PC-9 (cell line): ENCODE measurements at regions not wholly inside any gene's neighbourhood (a gene's known extent, or its start where the extent isn't known, plus 50 kb on each side); places are given as distances from the start of the nearest gene placed in this dataset.

Experiments
- BruUV-seq: library from RNA; stranded (reverse); fragments of 400-500 nt; replicated peaks from 2 replicates; lab custom pipeline; 2021; lab: Mats Ljungman, UMichigan
- CTCF ChIA-PET: fragments of 300-600 bp; sonication (Branson Sonifier 250); formaldehyde crosslinking; loops from one replicate; lab custom pipeline; 2022; ENCODE audit warnings: antibody characterized with exemption; lab: Charles Lee
- POLR2A ChIA-PET: fragments of 300-600 bp; sonication (Branson Sonifier 250); formaldehyde crosslinking; loops from one replicate; lab custom pipeline; 2022; ENCODE audit warnings: antibody characterized with exemption; ENCODE audit not compliant: unreplicated experiment; lab: Charles Lee
- DNase-seq, 2 experiments: peaks; one replicate each; pipeline versions ENCODE4 v3.0.0 to v3.0.0-alpha.2; 2015 to 2022; ENCODE audit warnings: mixed read lengths in 1 of 2
- H2AFZ ChIP-seq: fragments of 200-600 bp; sonication (generic); 2 replicates; pipeline ENCODE4 v1.8.1; 2017; ENCODE audit warnings: antibody characterized with exemption
- H3F3A ChIP-seq: fragments of 200-600 bp; sonication (generic); 2 replicates; pipeline ENCODE4 v1.8.1; 2017; ENCODE audit warnings: antibody characterized with exemption, mild to moderate bottlenecking, low read depth; ENCODE audit not compliant: insufficient read depth
- H3K27ac ChIP-seq: fragments of 200-600 bp; sonication (generic); 2 replicates; pipeline ENCODE4 v1.6.1; 2016; ENCODE audit warnings: mixed run types
- H3K27me3 ChIP-seq: fragments of 200-600 bp; sonication (generic); 2 replicates; pipeline ENCODE4 v1.6.1; 2016; ENCODE audit warnings: low read depth, mixed run types; ENCODE audit not compliant: insufficient read depth
- H3K36me3 ChIP-seq: fragments of 200-600 bp; sonication (generic); 2 replicates; pipeline ENCODE4 v1.6.1; 2016; ENCODE audit warnings: low read depth, mixed run types
- H3K4me1 ChIP-seq: fragments of 200-600 bp; sonication (generic); replicated peaks from 2 replicates; pipeline ENCODE4 v1.6.1; 2016; ENCODE audit warnings: mixed run types; ENCODE audit not compliant: insufficient read depth
- H3K4me2 ChIP-seq: fragments of 200-600 bp; sonication (generic); 2 replicates; pipeline ENCODE4 v1.6.1; 2017; ENCODE audit warnings: mixed run types
- H3K4me3 ChIP-seq: fragments of 200-600 bp; sonication (generic); 2 replicates; pipeline ENCODE4 v1.6.1; 2016; ENCODE audit warnings: mixed run types
- H3K79me2 ChIP-seq: fragments of 200-600 bp; sonication (generic); 2 replicates; pipeline ENCODE4 v1.6.1; 2017; ENCODE audit warnings: low read depth, mixed run types
- H3K9me2 ChIP-seq: fragments of 200-600 bp; sonication (generic); 2 replicates; pipeline ENCODE4 v1.8.1; 2017; ENCODE audit warnings: mild to moderate bottlenecking; ENCODE audit not compliant: insufficient read depth
- H3K9me3 ChIP-seq: fragments of 200-600 bp; sonication (generic); 2 replicates; pipeline ENCODE4 v1.8.1; 2016; ENCODE audit warnings: low read depth; ENCODE audit not compliant: insufficient read depth
- H4K20me1 ChIP-seq: fragments of 200-600 bp; sonication (generic); 2 replicates; pipeline ENCODE4 v1.8.1; 2017; ENCODE audit not compliant: insufficient read depth
- EZH2 ChIP-seq: fragments of 200-600 bp; sonication (generic); IDR thresholded peaks from 2 replicates; pipeline ENCODE4 v1.8.0; 2017; ENCODE audit warnings: antibody characterized with exemption, low read depth
- intact Hi-C: fragments of 100-400 bp; cut with micrococcal nuclease; formaldehyde crosslinking; loops from one replicate; pipeline ENCODE4 v1.10.0; 2022; ENCODE audit not compliant: unreplicated experiment
- TF ChIP-seq, protein P1 (sequence below): fragments of 200-600 bp; sonication (generic); conservative IDR thresholded peaks from 2 replicates; pipeline ENCODE4 v1.6.1; 2017; ENCODE audit warnings: mixed run types, antibody characterized with exemption, mild to moderate bottlenecking, moderate library complexity

GRCh38 chr10:31679936-31680335, 248.7 kb downstream of the ARHGAP12 start:
- no peak for DNase-seq
- Histone ChIP-seq H3K9me2 (no peaks in the 10 kb centered on the region), H4K20me1 (no peaks in the 10 kb centered on the region), H3K79me2 (no peaks in the 10 kb centered on the region), H3K27ac (no peak overlapping the region), H2AFZ (no peak overlapping the region), H3K9me3 (0 out of 2 replicates have a peak, but pooled peaks cover 4% of the 10 kb centered on the region), H3F3A (no peaks in the 10 kb centered on the region), H3K27me3 (no peaks in the 10 kb centered on the region), H3K4me1 (no peaks in the 10 kb centered on the region), H3K4me2 (no peak overlapping the region), H3K36me3 (no peaks in the 10 kb centered on the region), H3K4me3 (no peak overlapping the region)
- no TSS peak for BruUV-seq
- POLR2A ChIA-PET: no interaction called here
- TF ChIP-seq, protein P1, sequence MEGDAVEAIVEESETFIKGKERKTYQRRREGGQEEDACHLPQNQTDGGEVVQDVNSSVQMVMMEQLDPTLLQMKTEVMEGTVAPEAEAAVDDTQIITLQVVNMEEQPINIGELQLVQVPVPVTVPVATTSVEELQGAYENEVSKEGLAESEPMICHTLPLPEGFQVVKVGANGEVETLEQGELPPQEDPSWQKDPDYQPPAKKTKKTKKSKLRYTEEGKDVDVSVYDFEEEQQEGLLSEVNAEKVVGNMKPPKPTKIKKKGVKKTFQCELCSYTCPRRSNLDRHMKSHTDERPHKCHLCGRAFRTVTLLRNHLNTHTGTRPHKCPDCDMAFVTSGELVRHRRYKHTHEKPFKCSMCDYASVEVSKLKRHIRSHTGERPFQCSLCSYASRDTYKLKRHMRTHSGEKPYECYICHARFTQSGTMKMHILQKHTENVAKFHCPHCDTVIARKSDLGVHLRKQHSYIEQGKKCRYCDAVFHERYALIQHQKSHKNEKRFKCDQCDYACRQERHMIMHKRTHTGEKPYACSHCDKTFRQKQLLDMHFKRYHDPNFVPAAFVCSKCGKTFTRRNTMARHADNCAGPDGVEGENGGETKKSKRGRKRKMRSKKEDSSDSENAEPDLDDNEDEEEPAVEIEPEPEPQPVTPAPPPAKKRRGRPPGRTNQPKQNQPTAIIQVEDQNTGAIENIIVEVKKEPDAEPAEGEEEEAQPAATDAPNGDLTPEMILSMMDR: no peak
- no peak for TF ChIP-seq EZH2
- CTCF ChIA-PET: no interaction called here
- intact Hi-C loops: no loop called here

DNA sequence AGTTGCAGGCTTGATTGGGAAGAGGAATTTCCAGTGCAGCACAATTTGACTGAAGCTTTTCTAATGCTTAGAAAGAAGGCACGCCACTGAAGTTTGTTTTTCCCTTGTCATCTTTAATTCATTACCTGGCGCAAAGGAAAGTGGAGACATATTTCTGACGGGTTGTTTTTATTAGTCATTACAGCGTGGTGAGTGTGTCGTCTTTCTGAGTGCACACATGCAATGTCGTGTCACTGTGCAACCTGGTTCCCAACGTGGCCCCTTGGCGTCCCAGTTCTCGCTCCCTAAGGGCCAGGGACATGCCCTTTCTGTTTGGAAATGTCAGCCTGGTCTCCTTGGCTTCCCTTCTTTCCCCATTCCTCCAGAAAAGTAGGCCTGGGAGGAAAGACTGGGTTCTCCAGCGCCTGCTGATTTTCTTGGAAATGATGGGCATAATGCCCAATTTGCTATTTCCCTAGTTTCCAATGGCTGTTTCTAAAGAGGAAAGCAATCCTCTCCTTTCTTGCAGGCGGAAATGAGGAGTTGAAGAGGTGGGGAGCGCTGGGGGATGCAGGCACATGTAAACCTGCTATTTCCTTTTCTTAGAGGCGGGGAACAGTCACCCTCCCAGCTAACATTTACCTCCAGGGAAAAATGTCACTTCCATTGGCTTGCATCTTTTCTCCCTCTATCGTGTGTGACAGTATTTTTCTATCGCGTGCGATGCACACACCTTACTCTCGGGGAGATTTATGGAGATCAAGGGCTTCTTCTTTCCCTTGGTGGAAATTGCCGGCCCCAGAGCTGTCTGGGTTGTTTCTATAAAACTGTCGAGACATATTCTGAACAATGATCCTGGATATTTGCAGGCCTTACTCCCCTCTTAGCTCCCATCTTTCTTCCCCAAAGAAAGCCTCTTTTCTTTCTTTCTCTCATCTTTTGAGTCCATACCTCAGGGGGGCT, 249.8 kb downstream of the ARHGAP12 start:
- H3K4me1 ChIP-seq: no peaks in the 10 kb centered on the region
- no peak overlapping the region for H3K4me2 ChIP-seq
- H3K4me3 ChIP-seq: no peak overlapping the region
- TF ChIP-seq, protein P1: no peak
- TF ChIP-seq EZH2: no peak
- H3F3A ChIP-seq: no peaks in the 10 kb centered on the region
- H3K9me3 ChIP-seq: 0 out of 2 replicates have a peak, but pooled peaks cover 3% of the 10 kb centered on the region
- no peak overlapping the region for H3K27ac ChIP-seq
- H4K20me1 ChIP-seq: no peaks in the 10 kb centered on the region
- no peaks in the 10 kb centered on the region for H3K9me2 ChIP-seq
- no TSS peak for BruUV-seq
- H3K27me3 ChIP-seq: no peaks in the 10 kb centered on the region
- no peaks in the 10 kb centered on the region for H3K79me2 ChIP-seq
- no peak for DNase-seq
- intact Hi-C loops: no loop called here
- ChIA-PET CTCF (no interaction called here), POLR2A (no interaction called here)
- H3K36me3 ChIP-seq: no peaks in the 10 kb centered on the region
- H2AFZ ChIP-seq: no peak overlapping the region

DNA sequence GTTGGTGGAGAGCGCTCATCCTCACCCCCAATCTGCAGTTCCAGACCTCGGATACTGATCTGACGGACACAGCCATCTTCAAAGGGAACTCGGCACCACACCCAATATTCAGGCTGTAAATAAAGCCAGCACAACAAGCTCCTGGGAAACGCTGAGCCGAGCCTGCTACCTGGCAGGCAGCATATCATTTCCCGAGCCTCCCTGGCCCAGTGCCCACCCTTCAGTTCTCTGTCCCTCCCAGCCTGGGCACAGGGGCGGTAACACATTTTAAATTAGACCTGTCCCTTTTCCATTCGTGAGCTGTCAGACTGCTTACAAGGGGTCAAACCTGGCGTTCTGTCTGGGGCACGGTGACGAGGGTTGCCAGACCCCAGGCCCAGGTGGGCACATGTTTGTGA, 250.5 kb downstream of the ARHGAP12 start:
- DNase-seq: peak in 1 of 2 experiments; percentile 3
- POLR2A ChIA-PET: no interaction called here
- intact Hi-C loops: no loop called here

More for the DNA sequence above, 250.5 kb downstream of the ARHGAP12 start:
- Histone ChIP-seq H3K9me2 (no peaks in the 10 kb centered on the region), H2AFZ (no peak overlapping the region), H3K79me2 (no peaks in the 10 kb centered on the region), H3K4me2 (no peak overlapping the region), H4K20me1 (no peaks in the 10 kb centered on the region), H3K27ac (no peak overlapping the region), H3K36me3 (no peaks in the 10 kb centered on the region), H3K4me3 (no peak overlapping the region), H3K27me3 (no peaks in the 10 kb centered on the region), H3K4me1 (no peaks in the 10 kb centered on the region), H3K9me3 (no peaks in the 10 kb centered on the region), H3F3A (no peaks in the 10 kb centered on the region)
- CTCF ChIA-PET: no interaction called here
- TF ChIP-seq, protein P1: no peak
- TF ChIP-seq EZH2: no peak
- no TSS peak for BruUV-seq
